K562 (cell line): ENCODE measurements at regions not wholly inside any gene's neighbourhood (a gene's known extent, or its start where the extent isn't known, plus 50 kb on each side); places are given as distances from the start of the nearest gene placed in this dataset.
A peak's percentile ranks its signal among the peaks of the same experiment; 100 is the strongest.

Source experiments
- ATAC-seq: fragments of 200-7000 bp; cut with Tn5 transposase; 3 replicates; pipeline ENCODE4 v1.9.1; 2020; ENCODE audit warnings: moderate library complexity
- BruUV-seq: library from RNA; stranded (reverse); fragments of 400-500 nt; replicated peaks from 2 replicates; lab custom pipeline; 2021; lab: Mats Ljungman, UMichigan
- CTCF ChIA-PET: fragments of 300-600 bp; formaldehyde crosslinking; extraction: SDS; loops from one replicate; lab custom pipeline; 2021; ENCODE audit warnings: low intra/inter-chr PET ratio; lab: Yijun Ruan, JAX
- POLR2A ChIA-PET: fragments of 300-600, 350-650 bp; sonication (Branson Sonifier 250); formaldehyde crosslinking; extraction: SDS; loops from one replicate; lab custom pipeline; 2021; ENCODE audit warnings: antibody characterized with exemption, inconsistent platforms; lab: Yijun Ruan, JAX
- DNase-seq, 4 experiments: peaks; one replicate each; pipeline versions ENCODE4 v3.0.0 to v3.0.0-alpha.2; 2011 to 2018; ENCODE audit warnings: low spot score in 3 of 4, mixed read lengths in 3 of 4; ENCODE audit errors: extremely low read depth in 1 of 4
- FAIRE-seq: peaks from 2 replicates; lab custom pipeline; 2011; peaks lifted over from hg19 to GRCh38; lab: Jason Lieb, UNC
- H2AFZ ChIP-seq: 2 replicates; pipeline ENCODE4 v1.6.0; 2011; ENCODE audit warnings: low read depth, low read length, control low read depth, inconsistent platforms
- H3K27ac ChIP-seq: fragments of 200-600 bp; 3 replicates; pipeline ENCODE4 v1.8.0; 2011; ENCODE audit warnings: low read depth, mild to moderate bottlenecking, control low read depth, inconsistent platforms, low read length, moderate library complexity, mixed read lengths; ENCODE audit errors: extremely low read depth
- H3K27me3 ChIP-seq, 2 experiments: fragments of 300-600 bp in 1 of 2; 2 replicates in 1 of 2; 3 replicates in 1 of 2; pipeline versions ENCODE4 v1.6.0 to v1.8.0; 2011; ENCODE audit warnings: inconsistent platforms in 2 of 2, low read length in 2 of 2, mild to moderate bottlenecking in 1 of 2, mixed read lengths in 1 of 2, moderate library complexity in 1 of 2; ENCODE audit not compliant: control insufficient read depth in 2 of 2, insufficient read depth in 2 of 2
- H3K36me3 ChIP-seq: fragments of 300-600 bp; 3 replicates; pipeline ENCODE4 v1.8.0; 2011; ENCODE audit warnings: mild to moderate bottlenecking, low read length, inconsistent platforms; ENCODE audit not compliant: control insufficient read depth, insufficient read depth
- H3K4me1 ChIP-seq, 2 experiments: fragments of 200-600 bp in 1 of 2; replicated peaks in 1 of 2; 2 replicates in 1 of 2; 3 replicates in 1 of 2; pipeline versions ENCODE4 v1.5.1 to v1.8.0; 2011; ENCODE audit warnings: inconsistent platforms in 2 of 2, low read length in 2 of 2, mild to moderate bottlenecking in 1 of 2, mixed read lengths in 1 of 2, moderate library complexity in 1 of 2; ENCODE audit not compliant: control insufficient read depth in 2 of 2, insufficient read depth in 2 of 2
- H3K4me2 ChIP-seq: 2 replicates; pipeline ENCODE4 v1.6.1; 2011; ENCODE audit warnings: low read length, control low read depth, inconsistent platforms, mixed read lengths; ENCODE audit not compliant: insufficient read depth
- H3K4me3 ChIP-seq: fragments of 200-600 bp; sonication (generic), shearing (Covaris generic); 2 replicates; pipeline ENCODE4 v1.5.1; 2016; ENCODE audit warnings: control low read depth, inconsistent platforms
- H3K79me2 ChIP-seq: fragments of 200-600 bp; 3 replicates; pipeline ENCODE4 v1.8.0; 2011; ENCODE audit warnings: low read length, inconsistent platforms; ENCODE audit not compliant: control insufficient read depth, insufficient read depth
- H3K9ac ChIP-seq, 2 experiments: 2 replicates each; pipeline versions ENCODE4 v1.6.0 to v1.6.1; 2011; ENCODE audit warnings: low read depth in 2 of 2, low read length in 2 of 2, control low read depth in 1 of 2, inconsistent platforms in 1 of 2, mild to moderate bottlenecking in 1 of 2, mixed read lengths in 1 of 2; ENCODE audit not compliant: insufficient read depth in 1 of 2
- H3K9me1 ChIP-seq: one replicate; pipeline ENCODE4 v1.6.0; 2011; ENCODE audit warnings: inconsistent platforms, mild to moderate bottlenecking, low read length, moderate library complexity; ENCODE audit not compliant: control insufficient read depth, insufficient read depth
- H3K9me3 ChIP-seq: replicated peaks from 2 replicates; pipeline ENCODE4 v1.5.1; 2011; ENCODE audit warnings: low read depth, low read length, inconsistent platforms; ENCODE audit not compliant: control insufficient read depth, insufficient read depth
- H4K20me1 ChIP-seq: replicated peaks from 2 replicates; pipeline ENCODE4 v1.6.1; 2011; ENCODE audit warnings: low read length, inconsistent platforms, mixed read lengths; ENCODE audit not compliant: control insufficient read depth, insufficient read depth
- ASH1L ChIP-seq: fragments of 450-650 bp; IDR thresholded peaks from 2 replicates; pipeline ENCODE4 v1.6.1; 2018; ENCODE audit warnings: borderline replicate concordance, mild to moderate bottlenecking, low read depth; ENCODE audit not compliant: partially characterized antibody
- CEBPB ChIP-seq: fragments of 450-650 bp; IDR thresholded peaks from 2 replicates; pipeline ENCODE4 v1.6.1; 2016; ENCODE audit warnings: missing genetic modification characterization, missing compliant biosample characterization
- MEF2D ChIP-seq: conservative IDR thresholded peaks from 2 replicates; pipeline ENCODE4 v1.6.1; 2016; ENCODE audit warnings: low read depth, missing genetic modification characterization, missing compliant biosample characterization
- NR2C2 ChIP-seq, 2 experiments: fragments of 200-800 bp in 1 of 2; sonication (Bioruptor generic) in 1 of 2; sonication (generic) in 1 of 2; formaldehyde crosslinking in 1 of 2; IDR thresholded peaks; 2 replicates each; pipeline versions ENCODE4 v1.6.1 to v1.8.0; 2016 to 2022; ENCODE audit warnings: mild to moderate bottlenecking in 1 of 2, missing compliant biosample characterization in 1 of 2, missing genetic modification characterization in 1 of 2, missing genetic modification reagents in 1 of 2
- RFX1 ChIP-seq: fragments of 450-650 bp; IDR thresholded peaks from 2 replicates; pipeline ENCODE4 v1.6.1; 2016; ENCODE audit warnings: mild to moderate bottlenecking, moderate library complexity
- SFPQ ChIP-seq: fragments of 200-400 bp; formaldehyde crosslinking; IDR thresholded peaks from 2 replicates; pipeline ENCODE4 v1.6.1; 2017; ENCODE audit warnings: mild to moderate bottlenecking, low read depth, low read length, moderate library complexity
- SMAD1 ChIP-seq: fragments of 150-350 bp; IDR thresholded peaks from 2 replicates; pipeline ENCODE4 v1.6.1; 2014; ENCODE audit warnings: low read length, low read depth; ENCODE audit not compliant: partially characterized antibody
- TCF7L2 ChIP-seq: fragments of 150-350 bp; IDR thresholded peaks from 2 replicates; pipeline ENCODE4 v1.6.1; 2016; ENCODE audit warnings: low read depth, mild to moderate bottlenecking, low read length, moderate library complexity
- WGBS: fragments of 100-300 bp; shearing (Covaris generic); methylation state at CpG from one replicate; pipeline ENCODE4 v1.1.6; 2016; ENCODE audit warnings: low coverage, mixed read lengths; ENCODE audit not compliant: insufficient coverage; ENCODE audit errors: missing lambda C conversion rate; 5-methylcytosine and 5-hydroxymethylcytosine counted together
- in situ Hi-C: fragments of 300-500 bp; cut with MboI; formaldehyde crosslinking; loops from 4 replicates; pipeline ENCODE4 v1.15.0; 2018; ENCODE audit warnings: inconsistent platforms, mixed read lengths
- intact Hi-C: fragments of 100-400 bp; cut with micrococcal nuclease; formaldehyde crosslinking; loops from 2 replicates; pipeline ENCODE4 v1.14.2; 2022

- Histone ChIP-seq H3K4me2 (no peak overlapping the region), H3K36me3 (no peaks in the 10 kb centered on the region), H3K9ac (no peak overlapping the region), H3K79me2 (no peaks in the 10 kb centered on the region), H3K4me1 (no peaks in the 10 kb centered on the region), H3K9me3 (no peaks in the 10 kb centered on the region), H3K4me3 (no peak overlapping the region), H2AFZ (no peak overlapping the region), H3K27me3 (peaks cover 3 to 21% of the 10 kb centered on the region in 2 experiments; a peak in 3 of 5 replicates), H3K27ac (no peak overlapping the region), H4K20me1 (0 out of 2 replicates have a peak, but pooled peaks cover 3% of the 10 kb centered on the region), H3K9me1 (no peaks in the 10 kb centered on the region)
- WGBS = 1% methylated on average over 8 of the region's 8 CpGs
- ChIA-PET CTCF (no interaction called here), POLR2A (no interaction called here)
- ATAC-seq (no peak), DNase-seq (no peak), FAIRE-seq (no peak)
- intact Hi-C loops (no loop called here), in situ Hi-C loops (no loop called here)
- no TSS peak for BruUV-seq
- peak; percentile 67 for TF ChIP-seq RFX1
- TF ChIP-seq CEBPB = no peak
- TF ChIP-seq SMAD1 = no peak
- no peak for TF ChIP-seq SFPQ
- TF ChIP-seq TCF7L2 = no peak
- no peak for TF ChIP-seq NR2C2 (CRISPR knock-in tag; IDR thresholded peaks at IDR 0.05)
- no peak for TF ChIP-seq NR2C2 (tag; IDR thresholded peaks at IDR 0.05)
- TF ChIP-seq MEF2D (tag) = no peak
- no peak for TF ChIP-seq ASH1L
Measured at GRCh38 chr19:29384656-29385055, 141.1 kb upstream of the VSTM2B start.
